GM04503 (cell line): ENCODE measurements at regions not wholly inside any gene's neighbourhood (a gene's known extent, or its start where the extent isn't known, plus 50 kb on each side); places are given as distances from the start of the nearest gene placed in this dataset.
"Not testable (repeated sequence)": the region's sequence is repeated elsewhere in the genome, so short reads cannot be mapped to it uniquely, and the experiment has no call there.

Experiments
- DNase-seq: peaks from one replicate; pipeline ENCODE4 v3.0.0-alpha.2; 2012; ENCODE audit warnings: low read depth

DNA sequence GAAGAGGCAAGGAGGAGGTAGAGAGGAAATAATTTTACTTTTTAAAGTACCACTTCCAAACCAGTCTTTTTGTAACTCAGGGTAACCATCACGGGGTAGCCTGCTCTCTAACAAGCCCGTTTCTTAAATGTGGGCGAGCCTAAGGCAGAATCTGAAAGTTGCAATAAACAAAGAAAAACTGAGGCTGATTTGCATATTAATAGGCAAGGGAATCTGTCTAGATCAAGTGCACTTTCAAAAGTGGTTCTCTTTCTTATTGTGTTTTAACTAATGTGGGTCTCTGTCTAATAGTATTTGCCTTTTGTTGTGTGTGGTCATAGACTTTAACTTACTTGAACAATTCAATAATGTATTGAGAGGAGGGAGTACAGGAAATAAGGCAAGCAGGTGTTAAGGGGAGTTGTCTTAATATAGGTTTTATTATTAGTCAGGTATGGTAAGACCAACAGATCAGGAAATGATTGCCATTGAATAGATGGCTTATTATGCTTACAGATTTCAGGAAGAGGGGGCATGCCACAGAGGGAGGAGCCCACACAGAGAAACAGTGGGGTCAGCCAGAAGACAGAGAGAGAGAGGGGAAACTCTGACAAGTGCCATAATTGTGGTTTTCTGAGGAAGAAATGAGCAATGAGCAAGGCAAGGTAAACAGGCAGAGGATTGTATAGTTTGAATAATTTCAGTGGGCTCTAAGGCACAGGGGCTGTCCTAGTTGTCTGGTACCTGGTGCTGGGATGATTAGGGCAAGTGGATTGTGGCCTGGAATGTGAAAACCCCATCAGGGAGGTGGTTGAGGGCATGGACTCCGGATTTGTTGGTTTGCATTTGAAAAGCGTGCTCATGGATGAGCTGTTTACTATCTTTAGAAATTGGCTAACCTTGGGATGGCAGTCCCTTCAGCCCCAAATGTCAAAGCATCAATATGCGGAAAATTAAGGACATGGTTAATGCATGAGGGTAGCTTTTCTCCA, 237.2 kb downstream of the TOX3 start:
- no peak for DNase-seq

GRCh38 chr16:52308051-52308450, 238.9 kb downstream of the TOX3 start:
- DNase-seq, result no peak

GRCh38 chr16:52301026-52301425, 245.9 kb downstream of the TOX3 start:
- DNase-seq, result no peak

GRCh38 chr16:52298769-52299168, 248.2 kb downstream of the TOX3 start:
- DNase-seq, result no peak

- DNase-seq, result not testable (repeated sequence)
Observed at GRCh38 chr16:52296706-52297315, 250.1 kb downstream of the TOX3 start.

GRCh38 chr16:52296076-52296475, 250.9 kb downstream of the TOX3 start:
- no peak for DNase-seq

DNA sequence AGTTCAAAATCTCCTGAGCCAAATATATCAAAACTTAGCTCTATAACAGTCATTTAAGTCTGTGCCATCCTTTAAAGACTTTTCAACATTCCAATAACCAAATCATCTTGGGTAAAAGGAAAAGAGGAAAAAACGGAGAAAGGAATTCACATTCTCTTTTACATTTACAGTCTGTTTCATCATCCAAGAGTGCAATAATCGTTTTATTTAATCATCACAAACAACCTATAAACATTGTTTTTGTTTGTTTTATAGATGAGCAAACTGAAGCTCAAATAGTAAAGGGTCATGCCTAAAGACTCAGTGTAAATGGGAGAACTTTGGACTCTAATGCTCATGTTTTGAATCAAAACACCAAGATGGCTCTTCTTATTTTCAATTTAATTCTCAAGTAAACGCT, 252.3 kb downstream of the TOX3 start:
- no peak for DNase-seq

DNA sequence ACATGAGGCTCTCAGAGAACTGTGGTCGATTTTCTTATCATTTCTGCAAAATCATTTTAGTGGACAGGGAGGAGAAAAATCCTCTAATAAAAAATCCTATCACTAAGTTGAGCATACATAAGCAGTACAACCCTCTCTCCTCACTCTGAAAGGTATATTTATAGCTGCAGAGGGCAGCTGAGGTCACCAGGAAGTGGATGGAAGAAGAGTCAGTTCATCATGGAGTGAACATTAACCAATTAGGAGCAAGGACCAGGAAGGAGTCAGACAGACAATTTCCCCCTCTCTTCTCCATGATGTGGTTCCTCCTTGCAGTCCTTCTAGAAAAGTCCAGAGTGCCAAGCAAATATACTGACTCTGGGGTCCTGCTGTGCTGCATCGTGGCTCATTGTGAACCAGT, 253.7 kb downstream of the TOX3 start:
- no peak for DNase-seq

DNA sequence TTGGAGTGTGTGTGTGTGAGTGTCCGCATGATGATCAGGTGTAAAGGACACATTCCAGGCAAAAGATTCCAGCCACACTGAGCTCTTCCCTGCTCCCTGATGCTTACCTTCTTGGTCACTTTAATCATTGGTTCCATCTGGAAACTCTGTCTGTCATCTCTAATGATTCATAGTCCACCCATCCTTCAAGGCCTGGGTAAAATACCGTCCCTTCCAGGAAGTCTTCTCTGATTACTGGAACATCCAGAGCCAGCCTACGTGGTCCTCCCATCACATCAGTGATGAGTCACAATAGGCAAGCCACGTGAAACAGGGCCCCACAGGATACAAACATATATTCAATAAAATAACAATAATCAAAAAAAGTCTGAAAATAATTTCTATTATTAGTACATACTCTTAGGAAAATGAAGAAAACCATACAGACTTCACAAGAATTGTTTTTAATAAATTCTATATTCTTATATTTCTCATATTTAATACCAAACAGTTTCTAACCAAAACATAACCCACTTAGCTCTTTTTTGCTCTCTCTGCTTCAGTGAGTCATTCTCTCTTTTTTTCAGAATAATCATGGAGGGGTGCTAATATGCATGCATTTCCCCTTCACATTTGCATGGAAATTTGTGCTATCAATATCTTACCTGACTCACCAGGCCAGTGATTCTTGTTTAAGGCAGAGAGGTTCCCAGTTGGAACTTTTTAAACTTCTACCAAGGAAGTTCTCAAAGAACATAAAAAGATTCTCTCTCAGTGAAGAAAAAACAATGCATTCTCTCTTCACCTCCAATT, 263.2 kb downstream of the TOX3 start:
- no peak for DNase-seq

- peak; percentile 1 for DNase-seq
Observed at GRCh38 chr16:52283018-52283417, 263.9 kb downstream of the TOX3 start.

DNA sequence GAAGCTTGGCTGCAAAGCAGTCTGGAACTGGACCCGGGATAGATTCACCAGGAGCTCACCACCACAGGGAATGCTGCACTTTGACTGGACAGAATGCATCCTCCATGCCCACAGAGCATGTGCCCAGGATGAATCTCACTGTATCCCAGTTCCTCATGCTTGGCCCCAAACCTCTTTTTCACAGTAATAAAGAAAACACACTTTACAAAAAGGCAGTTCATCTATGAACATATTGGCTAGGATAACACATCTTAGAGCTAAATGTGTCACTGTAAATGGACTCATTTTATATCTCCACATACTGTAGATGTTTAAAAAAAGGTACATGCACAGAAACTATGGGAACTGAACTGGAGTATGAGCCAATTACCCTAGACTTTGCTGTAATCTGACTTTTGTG, 266.9 kb downstream of the TOX3 start:
- no peak for DNase-seq

DNA sequence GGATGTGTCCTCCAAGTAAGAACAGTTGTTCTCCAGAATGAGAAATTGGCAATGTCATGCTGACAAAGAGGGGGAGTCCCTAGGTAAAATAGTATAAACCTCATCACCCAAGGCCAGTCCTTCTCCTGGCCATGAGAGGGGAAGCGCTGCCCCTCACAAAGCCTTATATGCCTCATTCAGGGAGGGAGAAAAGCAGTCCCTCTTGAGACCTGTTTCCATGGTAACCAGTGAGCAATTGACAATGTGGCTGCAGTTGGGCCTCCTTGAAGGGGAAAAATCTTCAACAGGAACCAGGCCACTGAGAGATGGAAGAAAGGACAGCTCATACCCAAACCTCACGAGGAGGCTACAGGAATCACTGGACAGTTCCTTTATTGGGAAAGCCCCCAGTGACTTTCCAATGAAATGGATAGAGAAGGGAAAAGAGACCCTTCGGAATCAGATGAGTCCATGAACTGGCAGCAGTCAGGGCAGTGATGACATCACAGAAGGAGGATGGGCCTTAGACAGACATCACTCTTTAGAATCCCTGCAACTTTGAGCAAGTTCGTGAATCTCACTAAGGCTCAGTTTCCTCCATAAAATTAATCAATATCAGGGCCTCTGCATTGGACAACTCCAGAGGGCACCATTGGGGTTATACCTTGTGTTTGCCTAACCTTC, 275.7 kb downstream of the TOX3 start:
- DNase-seq, result no peak

- DNase-seq, result no peak
Observed at GRCh38 chr16:52265446-52265861, 281.5 kb downstream of the TOX3 start.

GRCh38 chr16:52257534-52257933, 289.4 kb downstream of the TOX3 start:
- no peak for DNase-seq

DNA sequence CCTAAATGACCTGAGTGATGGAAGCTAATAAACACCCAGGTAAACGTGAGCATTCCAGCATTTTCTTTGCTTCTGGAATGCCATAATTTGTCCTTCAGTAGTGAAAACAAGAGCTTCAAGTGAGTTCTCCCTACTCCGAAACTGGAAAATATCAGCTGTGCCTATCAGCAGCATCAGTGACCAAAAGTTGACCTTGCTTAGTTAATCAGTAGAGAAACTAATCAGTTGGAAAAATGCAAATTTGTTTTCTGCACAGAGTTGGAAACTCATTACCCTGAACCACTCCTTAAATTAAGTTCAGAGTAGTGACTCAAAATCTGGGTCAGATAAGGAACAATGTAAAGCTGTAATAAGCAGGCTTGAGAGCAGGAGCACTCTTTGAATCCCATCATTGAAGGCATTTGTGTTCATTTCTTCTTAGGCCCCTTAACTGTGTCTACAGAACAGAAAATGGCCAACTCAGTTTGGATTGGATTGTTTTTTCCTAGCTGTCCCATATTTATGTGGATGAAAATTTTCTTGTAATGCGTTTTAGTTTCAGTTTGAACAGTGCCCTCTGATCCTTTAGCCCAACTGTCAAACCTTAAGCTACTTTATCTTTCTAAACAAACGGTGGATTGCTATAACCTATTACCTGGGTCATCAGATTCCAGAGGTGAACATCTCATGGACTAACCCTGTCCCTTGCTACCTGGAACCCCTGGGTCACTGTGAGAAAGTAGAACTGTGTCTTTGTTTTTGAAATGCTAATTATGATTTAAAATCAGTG, 290.4 kb downstream of the TOX3 start:
- no peak for DNase-seq

DNA sequence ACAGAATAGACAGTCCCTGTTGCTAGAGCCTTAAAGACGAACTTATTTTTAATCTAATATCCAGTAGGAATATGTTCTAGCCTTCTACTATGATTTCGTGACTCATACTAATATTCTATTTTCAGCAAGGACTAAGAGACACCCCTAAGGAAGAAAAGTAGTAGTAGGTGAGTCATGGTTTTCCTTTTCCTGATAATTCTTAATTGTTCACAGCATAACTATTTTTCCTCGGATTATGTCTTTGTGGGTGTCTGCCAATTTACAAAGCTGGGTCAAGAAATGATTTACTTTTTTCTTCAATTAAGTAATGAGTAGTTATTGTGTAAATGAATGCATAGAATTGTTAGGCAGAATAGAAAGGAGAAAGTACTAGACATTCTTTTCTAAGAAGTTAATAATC, 292.2 kb downstream of the TOX3 start:
- no peak for DNase-seq

DNA sequence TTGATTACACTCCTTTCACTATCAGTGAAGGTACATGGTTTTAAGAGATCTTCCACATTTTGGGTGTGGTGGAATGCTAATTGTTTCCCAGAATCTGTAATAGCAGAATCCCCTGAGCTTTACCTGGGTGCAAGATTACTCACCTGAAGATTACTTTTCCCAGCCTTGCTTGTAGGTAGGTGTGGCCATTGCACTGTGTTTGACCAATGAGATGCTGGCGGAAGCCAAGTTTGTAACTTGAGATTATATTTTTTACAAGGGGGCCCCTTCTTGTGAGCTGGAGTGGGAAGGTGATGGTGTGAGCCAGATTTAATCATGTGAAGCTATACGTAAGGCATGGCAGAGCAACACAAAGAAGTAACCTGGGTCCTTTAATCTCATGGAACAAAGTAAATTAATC, 294.3 kb downstream of the TOX3 start:
- no peak for DNase-seq

- DNase-seq, result no peak
Observed at GRCh38 chr16:52251495-52251894, 295.4 kb downstream of the TOX3 start.

DNA sequence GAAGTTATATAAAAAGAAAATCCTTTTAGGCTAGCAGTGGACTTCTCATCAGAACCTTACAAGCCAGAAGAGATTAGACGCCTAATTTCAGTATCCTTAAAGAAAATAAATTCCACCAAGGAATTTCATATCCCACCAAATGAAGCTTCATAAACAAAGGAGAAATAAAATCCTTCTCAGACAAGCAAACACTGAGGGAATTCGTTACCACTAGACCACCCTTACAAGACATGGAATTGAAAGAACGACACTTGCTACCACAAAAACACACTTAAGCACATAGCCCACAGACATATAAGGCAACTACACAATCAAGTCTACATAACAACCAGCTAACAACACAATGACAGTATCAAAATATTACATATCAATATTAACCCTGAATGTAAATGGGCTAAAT, 299.2 kb downstream of the TOX3 start:
- DNase-seq, result no peak

DNA sequence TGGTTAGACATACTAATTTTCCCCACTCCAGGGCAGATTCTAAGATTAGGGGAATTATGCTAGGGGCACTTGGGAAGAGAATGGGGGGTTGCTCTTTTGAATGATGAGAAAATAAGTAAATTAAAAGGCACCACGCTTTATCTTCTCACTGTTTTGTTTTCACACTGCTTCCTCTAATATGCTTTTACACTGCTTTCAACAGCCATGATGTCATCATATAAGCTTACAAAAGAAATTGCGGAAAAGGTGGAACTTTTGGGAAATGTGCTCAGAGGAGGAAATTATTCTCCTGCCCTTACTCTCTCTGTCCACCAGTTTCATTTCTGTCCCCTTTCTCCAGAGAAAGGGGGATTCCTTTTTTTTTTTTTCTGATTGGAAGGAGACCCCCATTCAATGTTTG, 308.2 kb downstream of the TOX3 start:
- DNase-seq, result no peak

DNA sequence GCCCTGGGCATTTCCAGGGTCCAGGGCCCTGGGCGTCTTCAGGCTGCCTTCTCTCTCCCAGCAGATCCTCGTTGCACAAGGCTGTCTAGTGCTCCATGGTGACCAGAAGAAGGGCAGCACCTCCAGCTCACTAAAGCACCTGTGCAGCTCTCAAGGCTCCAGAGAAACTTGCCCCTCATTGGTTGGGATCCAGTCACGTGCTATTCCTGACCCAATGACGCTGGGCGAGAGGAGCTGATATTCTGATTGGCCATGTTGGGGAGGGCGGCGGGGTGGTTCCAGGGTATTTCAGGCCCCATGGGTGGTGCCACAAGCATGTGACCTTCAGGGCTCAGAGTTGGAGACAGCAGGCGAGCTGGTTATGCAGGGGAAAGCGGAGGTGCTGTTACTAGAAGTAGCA, 309.1 kb downstream of the TOX3 start:
- no peak for DNase-seq
